HUES48 (cell line): ENCODE measurements at regions not wholly inside any gene's neighbourhood (a gene's known extent, or its start where the extent isn't known, plus 50 kb on each side); places are given as distances from the start of the nearest gene placed in this dataset.
"Not testable (repeated sequence)": the region's sequence is repeated elsewhere in the genome, so short reads cannot be mapped to it uniquely, and the experiment has no call there.

ENCODE experiments used
- H3K27ac ChIP-seq: one replicate; pipeline ENCODE4 v1.7.0; 2013; ENCODE audit warnings: low read depth, low read length, inconsistent platforms
- H3K27me3 ChIP-seq: 2 replicates; pipeline ENCODE4 v1.6.1; 2013; ENCODE audit warnings: mild to moderate bottlenecking, low read length; ENCODE audit not compliant: control insufficient read depth, insufficient read depth
- H3K36me3 ChIP-seq: 2 replicates; pipeline ENCODE4 v1.6.1; 2013; ENCODE audit warnings: low read length; ENCODE audit not compliant: control insufficient read depth, insufficient read depth
- H3K4me1 ChIP-seq: 2 replicates; pipeline ENCODE4 v1.6.1; 2013; ENCODE audit warnings: mild to moderate bottlenecking, low read length; ENCODE audit not compliant: control insufficient read depth, insufficient read depth
- H3K4me3 ChIP-seq: 2 replicates; pipeline ENCODE4 v1.5.1; 2013; ENCODE audit warnings: mild to moderate bottlenecking, low read depth, low read length
- H3K9ac ChIP-seq: 2 replicates; pipeline ENCODE4 v1.6.1; 2013; ENCODE audit warnings: mild to moderate bottlenecking, low read depth, low read length, moderate library complexity
- H3K9me3 ChIP-seq: 2 replicates; pipeline ENCODE4 v1.6.1; 2013; ENCODE audit warnings: low read length; ENCODE audit not compliant: control insufficient read depth, insufficient read depth

GRCh38 chr16:22436823-22437652 is 62.6 kb upstream of the CDR2 start:
- H3K27me3 ChIP-seq, H3K36me3 ChIP-seq, H3K9me3 ChIP-seq, H3K4me1 ChIP-seq: not testable (repeated sequence)
- Histone ChIP-seq H3K4me3 (peak overlapping the region; percentile 66), H3K27ac (peak overlapping the region; percentile 87), H3K9ac (peak overlapping the region; percentile 74; the same call in 1 of the 2 replicates)

DNA sequence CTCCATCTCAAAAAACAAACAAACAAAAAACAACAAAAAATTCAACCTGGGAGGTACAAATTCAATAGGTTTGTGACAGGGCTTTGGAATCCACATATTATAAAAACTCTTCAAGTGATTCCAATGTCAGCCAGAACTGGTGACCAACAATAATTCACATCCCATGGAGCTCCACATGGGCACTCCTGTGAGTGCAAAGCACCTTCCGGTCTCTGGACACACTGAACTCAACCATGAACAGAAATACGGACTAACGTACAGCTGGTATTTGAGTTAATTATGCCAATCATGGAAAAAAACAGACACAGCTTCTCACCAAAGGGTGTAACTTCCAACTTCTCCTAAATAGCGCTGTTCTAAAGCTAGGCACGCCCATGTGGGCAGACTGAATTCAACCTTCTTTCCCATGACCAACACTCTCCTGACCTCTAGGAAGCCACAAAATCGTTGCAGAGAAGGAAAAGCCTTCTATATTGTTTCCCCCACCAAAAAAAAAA is 62.0 kb upstream of the CDR2 start:
- H3K9me3 ChIP-seq, H3K4me1 ChIP-seq, H3K27me3 ChIP-seq, H3K36me3 ChIP-seq, H3K9ac ChIP-seq: not testable (repeated sequence)
- H3K27ac ChIP-seq = peak overlapping the region; percentile 87
- peak overlapping the region; percentile 66 for H3K4me3 ChIP-seq

GRCh38 chr16:22431314-22431713 is 56.9 kb upstream of the CDR2 start:
- H3K27ac ChIP-seq, H3K27me3 ChIP-seq, H3K4me3 ChIP-seq, H3K9ac ChIP-seq, H3K4me1 ChIP-seq, H3K9me3 ChIP-seq: not testable (repeated sequence)
- H3K36me3 ChIP-seq = peaks cover 22% of the 10 kb centered on the region

GRCh38 chr16:22428654-22429053 is 54.2 kb upstream of the CDR2 start:
- no peak overlapping the region for H3K4me3 ChIP-seq
- no peaks in the 10 kb centered on the region for H3K4me1 ChIP-seq
- H3K9me3 ChIP-seq = no peaks in the 10 kb centered on the region
- no peak overlapping the region for H3K27ac ChIP-seq
- H3K9ac ChIP-seq = no peak overlapping the region
- peaks cover 24% of the 10 kb centered on the region for H3K36me3 ChIP-seq
- H3K27me3 ChIP-seq = no peaks in the 10 kb centered on the region

DNA sequence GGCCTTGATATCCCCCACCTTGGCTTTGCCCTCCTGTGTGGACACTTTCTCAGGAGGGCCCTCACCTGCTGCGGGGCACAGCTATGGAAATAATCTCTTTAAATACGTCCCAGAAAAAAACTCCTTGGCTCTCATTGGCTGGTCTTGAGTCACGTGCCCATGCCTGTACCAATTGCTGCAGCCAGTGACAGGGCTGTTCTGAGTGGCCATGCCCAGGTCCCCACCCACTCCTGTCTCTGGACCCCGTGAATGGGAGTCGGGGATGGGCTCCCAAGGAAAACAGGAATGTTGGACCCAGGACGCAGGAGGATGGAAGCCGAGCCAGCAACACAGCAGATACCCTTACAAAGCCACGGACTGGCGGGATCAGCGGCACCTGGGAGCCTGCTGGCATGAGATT is 53.1 kb upstream of the CDR2 start:
- no peaks in the 10 kb centered on the region for H3K4me1 ChIP-seq
- H3K9ac ChIP-seq = no peak overlapping the region
- H3K9me3 ChIP-seq = no peaks in the 10 kb centered on the region
- H3K36me3 ChIP-seq = peaks cover 25% of the 10 kb centered on the region
- no peak overlapping the region for H3K27ac ChIP-seq
- no peaks in the 10 kb centered on the region for H3K27me3 ChIP-seq
- no peak overlapping the region for H3K4me3 ChIP-seq

DNA sequence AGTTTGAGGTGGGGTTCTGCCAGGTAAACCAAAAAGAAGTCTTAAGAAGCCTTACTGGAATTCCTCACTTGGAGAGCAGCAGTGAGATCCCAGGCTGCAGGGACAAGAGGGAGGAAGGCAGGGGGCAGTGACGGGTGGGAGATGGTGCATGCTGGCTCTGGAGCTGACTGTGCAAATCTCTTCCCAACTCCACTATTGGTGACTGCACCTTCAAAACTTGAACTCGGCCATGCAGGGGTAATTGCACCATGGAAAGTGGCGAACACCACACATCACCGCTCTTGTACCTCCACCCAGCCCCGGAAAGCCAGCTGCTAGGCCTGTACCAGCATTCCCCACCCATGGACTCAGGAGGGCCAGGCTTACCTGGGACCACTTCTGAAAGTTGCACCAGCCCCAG is 51.4 kb upstream of the CDR2 start:
- H3K4me1 ChIP-seq = no peaks in the 10 kb centered on the region
- no peaks in the 10 kb centered on the region for H3K27me3 ChIP-seq
- peaks cover 25% of the 10 kb centered on the region for H3K36me3 ChIP-seq
- H3K4me3 ChIP-seq = no peak overlapping the region
- no peak overlapping the region for H3K27ac ChIP-seq
- no peaks in the 10 kb centered on the region for H3K9me3 ChIP-seq
- no peak overlapping the region for H3K9ac ChIP-seq

DNA sequence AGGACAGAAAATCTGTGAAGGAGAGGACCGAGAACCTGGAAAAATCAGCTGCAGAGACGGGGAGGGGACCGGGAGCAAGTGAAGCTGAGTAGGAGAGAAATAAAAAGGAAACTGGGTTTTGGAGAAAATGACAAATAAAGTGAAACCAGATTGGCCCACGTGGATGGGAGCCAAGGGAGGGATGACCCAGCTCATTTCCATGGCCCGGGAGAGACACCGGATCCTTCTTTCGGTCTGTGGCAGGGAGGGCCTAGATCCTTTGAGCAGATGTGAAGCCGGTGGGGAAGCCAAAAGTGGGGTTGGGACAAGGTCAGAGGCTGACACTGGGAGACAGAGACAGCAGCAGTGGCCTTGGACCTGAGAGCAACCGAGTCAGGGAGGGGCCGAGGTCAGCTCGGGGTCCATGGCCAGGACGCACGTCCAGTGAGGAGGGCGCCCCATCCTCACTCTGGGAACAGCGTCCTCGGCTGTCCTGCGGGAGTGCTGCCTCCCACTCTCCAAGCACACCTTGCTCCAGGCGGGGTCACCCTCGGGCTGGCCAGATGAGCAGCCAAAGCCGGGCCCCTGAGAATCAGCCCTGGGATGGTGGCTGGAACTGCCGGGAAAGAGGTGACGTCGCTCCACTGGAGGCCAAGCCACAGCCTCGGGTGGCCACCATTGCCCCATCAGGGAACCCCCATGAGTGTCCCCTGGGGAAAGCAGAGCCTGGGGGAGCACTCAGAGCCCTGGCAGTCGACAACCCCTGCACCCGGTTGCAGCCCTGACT is 50.8 kb upstream of the CDR2 start:
- no peaks in the 10 kb centered on the region for H3K27me3 ChIP-seq
- no peaks in the 10 kb centered on the region for H3K4me1 ChIP-seq
- no peak overlapping the region for H3K27ac ChIP-seq
- H3K4me3 ChIP-seq = no peak overlapping the region
- no peak overlapping the region for H3K9ac ChIP-seq
- no peaks in the 10 kb centered on the region for H3K9me3 ChIP-seq
- peaks cover 27% of the 10 kb centered on the region for H3K36me3 ChIP-seq

- H3K27ac ChIP-seq = no peak overlapping the region
- no peaks in the 10 kb centered on the region for H3K9me3 ChIP-seq
- H3K27me3 ChIP-seq = no peaks in the 10 kb centered on the region
- H3K4me1 ChIP-seq = no peaks in the 10 kb centered on the region
- H3K36me3 ChIP-seq = peaks cover 30% of the 10 kb centered on the region
- no peak overlapping the region for H3K4me3 ChIP-seq
- no peak overlapping the region for H3K9ac ChIP-seq
Measured at GRCh38 chr16:22424161-22424937, 49.9 kb upstream of the CDR2 start.
